Dermis microvascular lymphatic vessel endothelial cell (primary cell): ENCODE measurements at regions not wholly inside any gene's neighbourhood (a gene's known extent, or its start where the extent isn't known, plus 50 kb on each side); places are given as distances from the start of the nearest gene placed in this dataset.
"Not testable (repeated sequence)": the region's sequence is repeated elsewhere in the genome, so short reads cannot be mapped to it uniquely, and the experiment has no call there.

Experiments
- DNase-seq, 2 donors: peaks; one replicate each; pipeline versions ENCODE4 v3.0.0 to v3.0.0-alpha.2; 2010; ENCODE audit warnings: low read depth in 2 of 2

DNA sequence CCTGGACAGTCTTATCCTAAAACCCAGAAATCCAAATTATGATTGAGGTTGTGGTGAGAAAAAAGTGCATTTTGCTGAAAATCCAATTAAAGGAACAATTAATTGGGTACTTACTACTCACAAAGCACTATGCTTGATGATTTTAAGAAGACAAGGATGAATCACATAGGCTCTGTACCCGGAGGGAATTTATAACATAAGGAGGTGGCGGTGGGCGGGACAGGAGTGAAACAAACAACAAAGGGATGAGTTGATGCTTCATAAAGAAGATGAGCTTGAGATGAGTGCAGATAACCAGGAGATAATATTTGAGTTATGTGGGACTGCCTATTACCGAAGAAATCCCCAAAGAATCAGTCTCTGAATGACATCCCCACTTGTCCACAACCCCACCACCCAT, 171.1 kb upstream of the FZD8 start:
- DNase-seq = no peak

DNA sequence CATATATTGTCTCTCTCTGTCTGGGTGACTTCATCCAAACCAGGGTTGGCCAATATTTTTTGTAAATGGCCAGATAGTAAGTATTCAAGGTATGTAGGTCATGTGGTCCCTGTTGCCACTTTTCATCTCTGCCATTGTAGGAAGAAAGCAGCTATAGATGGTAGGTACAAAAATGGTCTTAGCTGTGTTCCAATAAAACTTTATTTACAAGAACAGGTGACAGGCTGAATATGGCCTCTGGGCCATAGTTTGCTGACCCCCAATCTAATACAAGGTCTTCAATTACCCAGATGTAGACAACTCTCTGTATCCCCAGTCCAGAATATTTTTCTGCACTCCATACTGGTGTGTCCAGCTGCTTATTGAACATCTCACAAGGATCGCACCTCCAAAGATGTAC, 166.2 kb upstream of the FZD8 start:
- no peak for DNase-seq

DNA sequence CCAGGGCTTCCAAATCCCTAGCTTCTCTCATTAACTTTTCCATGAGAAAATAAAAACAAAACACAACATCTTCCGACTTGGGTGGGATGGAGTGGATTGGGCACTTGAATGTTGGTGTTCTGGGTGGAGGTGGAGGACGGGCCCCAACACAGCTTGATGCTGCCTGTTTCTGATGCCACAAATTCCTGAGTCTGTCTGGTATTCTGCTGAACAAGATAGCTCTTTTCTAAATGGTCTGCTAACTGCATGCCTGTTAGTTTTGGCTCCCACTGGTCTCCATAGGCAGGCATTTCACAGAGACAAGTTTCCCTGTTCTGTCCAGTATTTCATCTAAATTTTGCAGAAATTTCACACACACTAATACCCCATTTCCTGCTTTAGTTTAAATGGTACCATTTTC, 160.9 kb upstream of the FZD8 start:
- no peak for DNase-seq

DNA sequence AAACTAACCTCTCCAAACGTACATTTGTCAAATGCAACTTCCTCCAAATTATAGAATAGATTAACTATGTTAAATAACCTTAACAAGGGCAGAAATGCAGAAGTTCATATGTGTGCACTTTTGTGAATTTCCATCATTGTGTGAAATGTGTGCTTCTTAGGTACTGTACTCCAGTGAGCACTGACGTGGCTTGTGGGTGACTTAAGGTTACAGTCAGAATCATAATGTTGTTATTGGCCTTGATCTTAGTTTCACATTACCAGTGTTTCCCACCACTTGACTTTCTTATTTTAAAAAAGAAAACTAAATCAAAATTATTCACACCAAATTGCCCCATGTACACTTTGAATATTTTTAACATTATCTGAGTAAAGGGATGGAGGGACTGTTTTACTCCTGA, 155.1 kb upstream of the FZD8 start:
- DNase-seq = no peak

DNA sequence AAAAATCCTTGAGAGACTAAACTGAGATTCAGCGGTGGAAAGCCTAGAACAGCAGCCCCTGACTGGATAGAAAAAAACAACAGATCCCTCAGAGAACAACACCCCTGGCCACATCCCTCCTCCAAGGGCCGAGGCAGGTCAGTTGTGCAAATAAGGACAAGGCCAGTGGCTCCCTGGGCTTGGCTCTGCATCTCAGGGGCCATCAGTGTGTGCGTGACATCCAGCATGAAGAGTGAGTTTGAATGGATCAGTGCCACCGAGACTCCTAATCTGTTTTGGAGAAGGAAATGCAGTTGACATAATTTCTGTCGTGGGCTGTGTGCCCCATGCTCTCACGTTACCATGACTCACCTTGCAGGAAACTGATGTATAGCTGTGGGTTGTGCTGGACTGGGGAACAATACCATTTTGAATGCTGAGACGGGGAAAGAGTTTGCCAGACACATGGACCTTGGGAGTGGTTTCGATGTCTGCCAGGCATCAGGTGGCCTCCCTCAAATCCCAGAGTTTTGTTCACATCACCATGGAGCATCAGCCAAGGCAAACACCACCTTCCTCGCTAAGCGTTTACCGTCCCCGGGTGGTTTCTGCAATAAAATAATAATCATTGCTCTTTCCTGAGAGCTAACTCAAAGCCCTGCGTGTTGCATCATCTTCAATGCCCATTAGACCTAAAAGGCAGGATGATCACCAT, 153.2 kb upstream of the FZD8 start:
- peak in 1 of 2 donors; percentile 64 for DNase-seq

DNA sequence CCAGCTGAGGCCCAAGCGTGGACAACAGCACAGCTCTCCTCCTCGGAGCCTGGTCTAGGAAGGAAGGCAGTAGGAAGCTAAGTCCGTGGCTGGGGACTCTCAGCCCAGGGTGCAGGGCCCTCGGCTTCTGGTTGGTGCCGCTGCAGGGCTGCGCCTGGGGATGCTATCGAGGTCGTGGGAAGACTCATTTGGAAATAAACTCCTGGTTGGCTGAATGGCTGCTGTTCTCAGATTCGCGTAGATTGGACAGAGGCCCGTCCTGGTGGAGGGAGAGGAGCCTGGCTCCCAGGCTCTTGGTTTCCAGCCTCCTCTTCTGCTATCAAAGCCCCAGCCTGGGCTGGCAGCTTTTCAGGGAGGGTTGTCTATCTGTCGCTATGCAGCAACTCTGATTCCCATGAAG, 152.6 kb upstream of the FZD8 start:
- DNase-seq = no peak

DNA sequence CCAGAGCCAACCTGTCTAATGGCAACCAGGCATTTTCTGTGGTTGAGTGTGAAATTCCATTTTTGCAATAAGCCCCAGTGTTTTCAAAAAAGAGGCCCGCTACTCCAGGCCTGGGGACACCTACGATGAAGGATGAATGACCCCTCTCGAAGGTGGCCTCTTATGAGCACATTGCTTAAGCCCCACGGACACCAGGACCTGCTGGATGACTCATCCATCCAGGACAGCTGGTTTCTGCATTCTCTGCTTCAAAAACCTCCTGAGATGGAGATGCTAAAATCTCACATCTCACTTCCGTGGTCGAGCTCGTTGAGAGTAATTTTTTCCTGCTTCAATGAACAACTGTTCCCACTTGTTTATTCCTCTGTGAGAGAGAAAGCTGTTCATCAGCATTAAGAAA, 150.2 kb upstream of the FZD8 start:
- DNase-seq = no peak

DNA sequence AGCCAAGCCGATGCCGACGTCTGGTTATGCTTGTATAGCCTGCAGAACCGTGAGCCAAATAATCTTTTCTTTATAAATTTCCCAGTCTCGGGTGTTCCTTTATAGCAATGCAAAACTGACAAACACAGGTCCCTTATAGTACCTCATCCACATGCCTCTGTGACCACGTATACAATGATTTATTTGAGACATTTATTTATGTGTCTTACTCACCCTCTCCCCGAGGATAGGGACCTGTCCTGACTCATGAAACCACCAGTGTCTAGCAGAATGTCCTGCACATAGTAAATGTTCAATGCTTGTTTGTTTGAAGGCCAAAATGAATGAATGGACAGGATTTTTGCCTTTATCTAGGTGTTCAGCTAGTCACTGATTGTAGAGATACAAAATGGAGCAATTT, 147.9 kb upstream of the FZD8 start:
- no peak for DNase-seq

DNA sequence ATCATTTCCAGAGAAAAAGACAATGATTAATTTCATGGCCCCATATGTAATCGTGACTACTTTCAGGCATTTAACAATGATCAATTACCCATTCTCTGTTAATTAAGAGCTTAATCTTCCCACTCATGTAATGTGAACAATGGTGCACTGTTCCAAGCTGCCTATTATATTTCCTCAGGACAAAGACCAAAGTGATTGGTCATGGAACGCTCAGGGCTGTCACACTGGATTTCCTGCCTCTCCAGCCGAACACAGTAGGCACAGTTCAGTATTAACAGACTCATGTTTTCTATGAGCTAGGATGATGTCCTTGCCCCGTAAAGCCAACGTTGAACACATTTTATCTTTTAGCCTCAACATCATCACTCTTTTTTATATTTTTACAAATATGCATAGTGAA, 142.7 kb upstream of the FZD8 start:
- no peak for DNase-seq

DNA sequence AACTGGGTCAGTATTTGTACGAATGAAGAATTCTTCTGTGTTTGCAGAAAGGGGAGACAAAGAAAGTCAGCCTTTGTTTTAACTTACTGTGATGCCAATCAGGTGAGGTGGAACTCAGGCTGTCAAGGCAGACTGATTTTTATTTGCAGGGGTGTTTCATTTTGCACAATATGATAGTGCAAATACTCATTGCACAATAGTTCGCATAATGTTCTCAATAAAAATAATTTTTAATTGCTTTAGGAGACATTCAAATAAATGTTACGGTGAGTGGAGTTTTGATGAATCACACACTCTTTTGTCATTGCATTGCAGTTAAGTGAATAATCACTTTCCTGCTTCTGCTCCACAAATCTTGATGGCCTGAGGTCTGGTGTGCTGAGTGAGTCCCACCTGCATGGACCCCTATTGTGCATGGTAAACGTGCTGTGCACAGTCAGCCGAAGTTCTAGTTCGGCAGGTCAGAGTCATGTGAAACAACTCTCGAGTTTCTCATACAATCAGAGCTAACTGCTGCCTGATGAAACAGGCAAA, 141.3 kb upstream of the FZD8 start:
- DNase-seq = no peak

DNA sequence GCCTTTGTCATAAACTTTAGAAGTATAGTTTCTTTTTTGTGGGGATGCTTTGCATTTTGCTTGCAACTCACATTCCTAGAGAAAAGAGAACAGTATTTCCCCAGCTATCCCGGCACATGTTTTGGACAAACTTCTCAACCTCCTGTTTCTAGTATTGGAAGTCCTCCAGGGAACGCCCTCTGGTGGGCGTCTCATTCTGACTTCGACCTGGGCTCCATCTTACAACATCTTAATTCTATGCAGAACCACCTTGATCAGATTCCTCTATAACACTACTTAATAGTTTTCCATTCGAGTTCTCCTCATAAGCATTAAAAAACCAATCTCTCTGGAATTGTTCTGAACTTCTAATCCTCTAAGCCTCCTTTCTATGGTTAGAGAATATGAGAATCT, 139.5 kb upstream of the FZD8 start:
- DNase-seq = peak in 1 of 2 donors; percentile 10

DNA sequence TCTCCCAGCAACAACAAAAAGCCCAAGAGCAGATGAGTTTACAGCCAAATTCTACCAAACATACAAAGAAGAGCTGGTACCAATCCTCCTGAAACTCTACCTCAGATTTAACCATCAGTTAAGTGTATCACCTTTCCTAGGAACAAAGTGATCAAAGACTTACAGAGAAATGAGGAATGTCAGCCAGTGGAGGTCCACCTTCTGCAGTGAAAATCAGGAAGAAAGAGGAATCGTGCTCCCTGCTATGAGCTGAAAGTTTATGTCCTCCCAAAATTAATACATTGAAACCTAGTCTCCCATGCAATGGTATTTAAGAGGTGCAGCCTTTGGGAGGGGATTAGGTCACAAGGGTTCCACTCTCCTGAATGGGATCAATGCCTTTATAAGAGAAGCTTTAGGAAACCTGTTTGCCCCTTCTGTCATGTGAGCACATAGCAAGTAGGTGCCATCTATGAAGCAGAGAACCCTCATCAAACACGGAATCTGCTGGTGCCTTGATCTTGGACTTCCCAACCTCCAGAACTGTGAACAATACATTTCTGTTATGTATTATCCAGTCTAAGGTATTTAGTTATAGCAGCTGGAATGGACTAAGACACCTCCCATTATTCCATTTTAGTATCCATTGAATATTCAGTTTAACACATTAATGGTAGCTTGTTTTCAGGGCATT, 139.0 kb upstream of the FZD8 start:
- peak in 1 of 2 donors; percentile 5 for DNase-seq

DNA sequence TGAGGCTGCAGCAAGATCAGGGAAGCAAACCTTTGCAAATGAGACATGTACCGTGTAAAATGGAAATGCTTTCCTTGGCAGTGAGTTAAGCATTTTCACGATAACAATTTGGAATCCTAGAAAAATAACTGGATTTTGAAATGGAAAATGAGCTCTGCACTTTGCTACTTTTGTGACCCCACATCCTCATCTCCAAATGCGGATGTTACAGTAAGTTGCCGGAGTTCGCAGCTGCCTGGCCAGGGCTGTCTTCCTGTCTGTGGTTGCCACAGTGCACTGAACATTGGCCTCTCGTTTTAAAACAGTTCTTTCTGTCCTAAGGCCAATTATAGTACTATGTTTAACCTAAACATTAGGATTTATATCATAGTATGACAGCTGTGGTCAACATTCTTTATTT, 136.2 kb upstream of the FZD8 start:
- no peak for DNase-seq

DNA sequence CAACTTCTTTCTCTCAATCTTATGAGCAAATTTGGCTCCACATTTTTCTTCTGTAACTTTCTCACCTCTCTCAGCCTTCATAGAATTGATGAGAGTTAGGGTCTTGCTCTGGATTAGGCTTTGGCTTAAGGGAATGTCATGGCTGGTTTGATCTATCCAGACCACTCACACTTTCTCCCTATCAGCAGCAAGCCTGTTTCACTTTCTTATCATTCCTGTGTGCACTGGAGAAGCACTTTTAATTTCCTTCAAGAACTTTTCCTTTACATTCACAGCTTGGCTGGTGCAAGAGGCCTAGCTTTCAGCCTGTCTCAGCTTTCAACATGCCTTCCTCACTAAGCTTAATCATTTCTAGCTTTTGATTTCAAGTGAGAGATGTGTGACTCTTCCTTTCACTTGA, 134.5 kb upstream of the FZD8 start:
- not testable (repeated sequence) for DNase-seq

DNA sequence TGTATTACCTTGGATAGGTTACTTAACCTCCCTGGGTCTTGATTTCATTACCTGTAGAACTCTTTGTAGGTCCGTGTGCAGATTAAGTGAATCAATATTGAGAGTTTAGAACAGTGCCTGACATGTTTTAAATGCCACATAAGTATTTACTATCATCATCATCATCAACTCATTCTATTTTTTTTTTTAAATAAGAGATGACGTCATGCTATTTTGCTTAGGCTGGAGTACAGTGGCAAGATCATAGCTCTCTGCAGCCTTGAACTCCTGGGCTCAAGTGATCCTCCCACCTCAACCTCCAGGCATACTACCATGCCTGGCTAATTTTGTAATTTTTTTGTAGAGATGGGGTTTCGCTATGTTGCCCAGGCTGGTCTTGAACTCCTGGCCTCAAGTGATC, 132.0 kb upstream of the FZD8 start:
- no peak for DNase-seq

DNA sequence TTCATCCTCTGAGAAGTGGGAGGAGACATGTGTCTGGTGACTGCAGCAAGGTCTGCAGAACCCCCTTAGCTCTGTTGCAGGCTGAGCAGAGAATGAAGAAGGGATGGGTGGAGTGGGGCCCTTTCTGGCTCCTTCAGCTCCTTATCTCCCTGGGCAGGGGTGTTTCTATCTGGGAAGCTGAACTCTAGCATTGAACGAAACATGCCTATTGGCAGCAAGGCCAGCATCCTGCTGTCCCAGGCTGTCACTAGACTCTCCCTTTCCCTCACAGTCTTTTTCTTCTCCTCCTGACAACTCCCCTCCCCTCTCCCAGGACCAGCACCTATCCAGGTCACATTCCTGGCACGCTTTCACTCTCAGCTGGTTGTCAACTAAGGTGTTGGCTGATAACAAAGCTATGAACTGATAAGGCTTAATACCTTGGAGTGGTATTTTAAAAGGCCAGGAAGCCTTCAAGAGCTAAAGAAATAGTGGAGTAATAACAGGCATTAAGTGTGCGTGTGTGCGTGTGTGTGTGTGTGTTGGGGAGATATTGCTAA, 128.8 kb upstream of the FZD8 start:
- no peak for DNase-seq

DNA sequence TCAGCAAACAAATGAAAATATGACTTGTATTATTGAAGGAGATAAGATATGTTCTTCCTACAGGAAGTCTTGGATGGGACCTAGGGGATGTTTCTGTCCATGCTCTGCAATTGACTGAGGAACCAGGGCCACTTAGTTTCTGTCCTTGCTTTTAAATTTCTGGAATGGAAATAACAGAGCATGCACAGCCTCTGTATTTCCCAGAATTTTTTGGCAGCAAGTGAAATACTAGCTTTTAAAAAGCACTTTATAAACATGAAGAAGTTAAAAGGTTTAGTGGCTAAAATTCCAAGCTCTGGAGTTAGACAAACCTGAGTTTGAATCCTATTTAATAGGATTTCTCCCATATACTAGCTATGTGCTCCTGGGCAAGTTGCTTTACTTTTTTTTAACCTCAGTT, 127.7 kb upstream of the FZD8 start:
- no peak for DNase-seq

DNA sequence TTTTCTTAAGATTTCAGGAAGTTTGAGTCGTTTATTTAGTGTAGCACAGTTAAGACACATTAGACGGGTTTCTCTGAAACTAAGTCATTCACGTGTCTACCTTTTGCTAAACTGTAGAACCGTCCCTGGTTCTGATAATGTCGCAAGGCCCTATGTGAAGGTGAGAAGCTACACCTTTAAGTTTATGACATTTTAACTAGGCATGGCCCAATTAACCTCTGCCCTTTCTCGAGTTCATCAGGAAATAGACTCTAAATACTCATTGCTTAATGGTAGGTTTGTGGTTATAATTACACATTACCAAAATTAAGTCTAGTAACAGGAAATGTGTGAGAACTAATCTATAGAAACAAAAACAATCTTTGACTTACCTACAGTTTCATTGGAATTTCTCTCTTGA, 126.6 kb upstream of the FZD8 start:
- DNase-seq = no peak

DNA sequence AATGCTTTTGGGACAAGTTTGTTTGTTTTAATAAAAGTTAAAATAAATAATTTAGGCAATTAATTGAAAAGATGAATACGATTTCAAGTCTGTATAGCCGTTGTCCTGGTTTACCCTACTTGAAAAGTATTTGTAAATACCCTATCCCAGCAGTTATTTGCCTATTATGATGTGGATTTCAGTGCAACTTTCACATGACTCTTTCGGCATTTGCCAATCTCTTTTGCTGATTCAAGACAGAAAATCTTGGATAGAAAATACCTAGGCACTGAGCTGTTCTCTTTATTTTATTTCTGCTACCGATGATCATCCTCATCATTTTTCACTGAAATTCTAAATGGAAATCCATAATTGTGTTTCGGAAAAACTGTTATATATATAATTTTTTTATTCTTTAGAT, 125.9 kb upstream of the FZD8 start:
- DNase-seq = no peak

DNA sequence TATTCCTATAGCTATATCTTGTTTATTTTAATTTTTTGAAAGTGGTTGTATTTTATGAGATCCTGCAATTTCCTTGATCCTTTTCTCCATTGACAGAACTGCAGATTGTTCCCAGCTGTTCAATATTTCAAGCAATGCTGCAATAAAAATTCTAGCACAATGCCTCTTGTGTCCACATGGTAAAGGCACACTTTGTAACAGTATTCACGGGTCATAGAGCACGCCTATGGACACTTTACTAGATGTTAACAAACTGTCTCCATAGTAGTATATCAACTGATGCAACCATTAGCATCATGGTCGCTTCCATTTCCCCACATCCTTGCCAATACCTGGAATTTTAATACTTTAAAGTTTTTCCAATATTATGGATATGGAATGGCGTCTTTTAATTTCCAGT, 123.9 kb upstream of the FZD8 start:
- DNase-seq = no peak

DNA sequence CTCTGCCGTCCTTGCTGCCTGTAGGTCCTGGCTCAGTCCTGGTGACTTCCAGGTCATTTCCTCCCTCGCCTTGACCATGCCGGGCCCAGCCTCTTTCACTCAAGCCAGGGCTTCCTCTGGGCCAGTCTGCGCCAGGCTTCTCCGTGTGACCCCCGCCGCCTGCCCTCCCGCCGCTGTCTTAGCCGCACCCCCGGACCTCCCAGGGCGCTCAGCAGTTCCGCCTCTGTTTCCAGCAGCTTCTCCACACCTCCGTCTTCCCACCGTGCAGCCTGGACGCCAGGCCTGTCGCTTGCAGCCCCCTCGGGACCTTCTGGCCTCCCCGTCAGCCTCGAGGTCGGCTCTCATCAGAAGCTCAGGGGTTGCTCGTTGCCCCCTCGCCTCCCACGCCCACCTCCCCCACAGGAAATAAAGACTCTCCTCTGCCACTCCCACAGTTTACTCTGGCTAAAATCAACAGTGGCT, 123.0 kb upstream of the FZD8 start:
- peak in 1 of 2 donors; percentile 6 for DNase-seq

DNA sequence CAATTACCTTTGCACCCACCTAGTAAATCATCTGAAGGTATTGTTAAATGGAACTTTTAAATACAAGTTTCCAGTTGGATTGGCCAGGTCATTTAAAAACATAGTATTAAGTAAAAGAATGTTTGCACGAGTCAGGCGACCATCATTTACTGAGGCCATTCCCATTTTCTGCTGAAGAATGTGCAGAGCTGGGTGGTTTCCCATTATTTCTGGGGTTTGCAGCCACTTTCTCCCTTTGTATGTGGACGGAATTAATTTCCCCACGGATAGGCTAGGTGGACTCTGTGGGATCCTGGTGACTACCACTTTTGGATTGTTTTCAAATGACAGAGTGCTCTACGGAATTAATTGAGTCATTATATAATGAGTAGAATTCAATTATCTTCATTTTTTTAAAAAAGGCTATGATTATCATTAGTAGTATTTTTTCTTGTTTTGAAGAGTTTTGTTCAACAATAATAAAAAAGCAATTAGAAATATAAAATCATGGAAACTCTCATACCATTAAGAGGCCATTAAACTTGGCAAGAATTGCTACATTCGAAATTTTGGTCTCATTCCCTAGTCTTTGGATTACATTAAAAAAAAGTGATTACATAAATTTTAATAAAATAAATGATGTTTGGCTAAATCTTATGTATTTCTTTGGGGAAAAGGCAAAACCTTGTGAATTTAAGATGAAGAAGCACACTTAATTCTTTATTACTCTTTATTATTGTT, 120.4 kb upstream of the FZD8 start:
- no peak for DNase-seq
